GM19452 (cell line): ENCODE measurements at regions not wholly inside any gene's neighbourhood (a gene's known extent, or its start where the extent isn't known, plus 50 kb on each side); places are given as distances from the start of the nearest gene placed in this dataset.
"Not testable (repeated sequence)": the region's sequence is repeated elsewhere in the genome, so short reads cannot be mapped to it uniquely, and the experiment has no call there.

Source experiments
- ATAC-seq: cut with Tn5 transposase; IDR thresholded peaks from one replicate; pipeline ENCODE4 v1.9.1; 2021; ENCODE audit not compliant: unreplicated experiment

- no peak for ATAC-seq
Observed at GRCh38 chr2:34785206-34785785, 1186.2 kb upstream of the FAM98A start.

- no peak for ATAC-seq
Observed at GRCh38 chr2:34784701-34785100, 1185.6 kb upstream of the FAM98A start.

- ATAC-seq, result not testable (repeated sequence)
Observed at GRCh38 chr2:34750742-34751141, 1151.6 kb upstream of the FAM98A start.

DNA sequence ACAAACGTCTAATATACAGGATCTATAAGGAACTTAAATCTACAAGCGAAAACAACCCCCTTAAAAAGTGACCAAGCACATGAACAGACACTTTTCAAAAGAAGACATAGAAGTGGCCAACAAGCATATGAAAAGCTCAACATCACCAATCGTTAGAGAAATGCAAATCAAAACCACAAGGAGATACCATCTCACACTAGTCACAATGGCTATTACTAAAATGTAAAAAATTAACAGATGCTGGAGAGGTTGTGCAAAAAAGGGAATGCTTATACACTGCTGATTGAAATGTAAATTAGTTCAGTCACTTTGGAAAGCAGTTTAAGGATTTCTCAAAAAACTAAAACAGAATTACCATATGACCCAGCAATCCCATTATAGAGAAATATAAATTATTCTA lies 1148.5 kb upstream of the FAM98A start:
- ATAC-seq, result no peak

GRCh38 chr2:34738691-34739090 lies 1139.6 kb upstream of the FAM98A start:
- ATAC-seq, result no peak

GRCh38 chr2:34737146-34737545 lies 1138.0 kb upstream of the FAM98A start:
- ATAC-seq, result no peak

DNA sequence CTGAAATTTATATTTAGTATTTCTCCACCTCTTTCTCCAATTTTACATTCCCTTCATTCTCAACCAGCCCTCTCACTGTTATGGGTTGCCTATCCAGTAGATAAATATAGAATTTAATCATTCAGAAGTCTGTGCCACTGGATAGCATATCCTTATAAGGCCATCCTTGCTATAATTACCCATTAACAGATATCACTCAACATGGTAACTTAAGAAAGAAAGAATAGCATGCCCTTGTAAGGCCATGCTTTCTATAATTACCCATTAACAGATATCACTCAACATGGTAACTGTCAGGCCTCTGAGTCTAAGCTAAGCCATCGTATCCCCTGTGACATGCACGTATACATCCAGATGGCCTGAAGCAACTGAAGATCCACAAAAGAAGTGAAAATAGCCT lies 1137.4 kb upstream of the FAM98A start:
- ATAC-seq, result no peak

- no peak for ATAC-seq
Observed at GRCh38 chr2:34734662-34735061, 1135.6 kb upstream of the FAM98A start.

GRCh38 chr2:34734042-34734441 lies 1134.9 kb upstream of the FAM98A start:
- ATAC-seq, result no peak

- ATAC-seq, result no peak
Observed at GRCh38 chr2:34731292-34731691, 1132.2 kb upstream of the FAM98A start.

DNA sequence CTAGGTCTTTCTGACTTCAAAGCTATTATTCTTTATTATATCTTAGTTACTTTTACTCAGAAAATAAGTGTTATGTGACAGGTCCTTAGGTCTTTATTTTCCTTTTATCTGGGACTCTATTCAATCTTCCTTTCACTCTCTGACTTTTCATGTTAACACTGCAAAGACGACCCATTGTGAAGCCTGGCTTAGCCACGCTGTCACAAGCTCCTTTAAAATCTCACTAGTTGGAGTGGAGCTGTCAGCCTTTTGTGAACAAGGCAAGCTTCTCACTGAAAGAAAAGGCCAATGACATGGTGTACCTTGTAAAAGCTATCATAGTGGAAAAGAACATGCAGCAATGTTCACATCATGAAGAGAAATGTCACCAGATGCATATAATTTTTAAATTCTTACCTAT lies 1130.7 kb upstream of the FAM98A start:
- ATAC-seq, result no peak

DNA sequence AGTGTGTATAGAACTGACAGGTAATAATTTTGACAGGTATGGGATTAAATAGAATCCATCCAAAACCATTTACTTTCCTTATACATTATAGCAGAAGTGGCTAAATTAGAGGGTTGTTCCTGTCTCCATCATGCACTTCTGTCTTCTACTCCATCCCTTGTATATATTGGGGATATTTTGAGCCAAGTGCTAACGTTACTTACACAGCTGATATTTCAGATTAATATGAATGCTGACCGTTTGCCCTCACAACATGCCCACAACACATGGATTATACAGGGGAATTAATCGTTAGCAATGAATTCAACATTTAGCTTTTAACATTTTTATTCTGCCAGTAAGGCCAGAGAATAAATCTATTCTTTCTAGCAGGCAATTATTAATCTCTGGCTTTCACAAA lies 1125.0 kb upstream of the FAM98A start:
- ATAC-seq, result no peak

DNA sequence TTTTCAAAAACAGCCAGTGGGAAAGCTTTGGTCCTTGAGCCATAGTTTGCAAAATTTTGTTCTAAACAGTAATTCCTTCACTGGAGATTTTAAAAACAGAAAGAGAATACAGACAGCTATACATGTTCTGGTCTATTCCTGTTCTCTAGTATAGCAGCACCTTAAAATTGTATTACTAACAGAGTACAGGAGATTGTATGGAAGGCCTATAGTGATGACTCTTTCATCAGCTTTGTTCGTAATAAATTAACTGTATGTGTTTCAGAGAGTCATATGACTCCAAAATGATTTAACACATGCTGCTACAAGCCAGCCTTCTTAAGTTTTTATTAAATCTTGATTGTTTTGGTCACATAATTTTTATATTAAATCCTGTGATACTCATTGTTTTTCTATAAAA lies 1124.6 kb upstream of the FAM98A start:
- ATAC-seq, result no peak

GRCh38 chr2:34719206-34719605 lies 1120.1 kb upstream of the FAM98A start:
- ATAC-seq, result no peak

GRCh38 chr2:34705551-34706247 lies 1106.6 kb upstream of the FAM98A start:
- peak; percentile 75 for ATAC-seq

DNA sequence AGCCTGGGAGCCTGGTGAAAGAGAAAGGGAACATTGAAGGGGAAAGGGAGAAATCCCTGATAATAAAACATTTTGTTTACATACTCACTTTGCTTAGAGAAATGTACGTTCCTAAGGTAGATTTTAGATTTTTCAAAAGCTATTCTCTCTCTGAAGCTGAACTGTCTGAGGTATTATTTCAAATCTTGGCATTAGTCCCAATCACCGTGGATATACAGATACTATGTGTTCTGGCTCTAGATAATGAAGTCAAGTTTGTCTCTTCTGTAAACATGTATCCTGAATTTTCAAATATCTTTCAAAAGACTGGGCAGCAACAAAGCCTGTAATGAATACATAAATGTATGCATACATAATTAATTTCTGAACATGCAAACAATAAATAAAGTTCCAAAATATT lies 1104.2 kb upstream of the FAM98A start:
- ATAC-seq, result no peak

DNA sequence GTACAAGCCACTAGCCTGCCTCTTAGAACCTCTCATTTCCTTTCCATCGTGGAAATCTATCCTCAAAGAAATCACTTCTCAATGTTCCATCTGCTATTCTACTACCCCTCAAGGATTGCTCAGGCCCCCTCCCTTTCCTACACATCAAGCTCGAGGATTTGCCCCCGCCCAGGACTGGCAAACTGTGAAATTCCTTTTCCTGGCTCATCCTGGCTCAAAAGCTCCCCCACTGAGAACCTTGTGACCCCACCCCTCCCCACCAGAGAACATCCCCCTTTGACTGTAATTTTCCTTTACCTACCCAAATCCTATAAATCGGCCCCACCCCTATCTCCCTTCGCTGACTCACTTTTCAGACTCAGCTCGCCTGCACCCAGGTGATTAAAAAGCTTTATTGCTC lies 1103.3 kb upstream of the FAM98A start:
- ATAC-seq, result not testable (repeated sequence)

GRCh38 chr2:34677591-34677990 lies 1078.5 kb upstream of the FAM98A start:
- not testable (repeated sequence) for ATAC-seq

DNA sequence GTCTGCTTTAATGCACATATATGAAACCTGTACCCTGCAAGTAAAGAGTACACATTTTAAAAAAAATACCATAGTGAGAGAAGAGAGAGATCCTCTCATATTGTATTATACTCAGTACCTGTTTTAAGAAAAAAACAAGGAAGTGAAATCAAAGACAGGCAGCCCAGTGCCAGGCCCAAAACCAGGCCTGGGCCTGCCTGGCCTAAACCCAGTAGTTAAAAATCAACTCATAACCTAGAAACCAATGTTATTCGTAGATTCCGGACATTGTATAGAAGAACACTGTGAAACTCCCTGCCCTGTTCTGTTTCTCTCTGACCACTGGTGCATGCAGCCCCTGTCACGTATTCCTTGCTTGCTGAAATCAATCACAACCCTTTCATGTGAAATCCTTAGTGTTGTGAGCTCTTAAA lies 1078.0 kb upstream of the FAM98A start:
- not testable (repeated sequence) for ATAC-seq

- ATAC-seq, result no peak
Observed at GRCh38 chr2:34670482-34670881, 1071.4 kb upstream of the FAM98A start.

GRCh38 chr2:34666821-34667220 lies 1067.7 kb upstream of the FAM98A start:
- ATAC-seq, result no peak

DNA sequence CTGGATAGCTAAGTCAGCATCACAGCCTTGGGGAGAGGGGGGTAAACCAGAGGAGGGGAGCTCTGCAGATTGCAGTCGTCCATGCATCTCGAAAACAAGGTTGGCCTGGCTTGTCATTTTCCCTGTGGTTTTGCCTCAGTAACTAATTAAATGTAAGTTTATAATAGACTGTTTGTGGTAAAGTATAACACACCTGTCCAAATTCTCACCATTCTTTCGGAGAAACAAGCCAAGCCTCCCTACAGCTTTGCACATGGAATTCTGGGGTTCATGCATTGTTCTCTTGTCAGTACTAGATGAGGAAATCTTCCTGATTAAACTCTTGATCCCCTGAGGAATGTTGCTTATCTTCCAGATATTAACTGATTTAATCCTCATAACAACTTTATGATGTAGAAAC lies 1065.2 kb upstream of the FAM98A start:
- ATAC-seq, result no peak

DNA sequence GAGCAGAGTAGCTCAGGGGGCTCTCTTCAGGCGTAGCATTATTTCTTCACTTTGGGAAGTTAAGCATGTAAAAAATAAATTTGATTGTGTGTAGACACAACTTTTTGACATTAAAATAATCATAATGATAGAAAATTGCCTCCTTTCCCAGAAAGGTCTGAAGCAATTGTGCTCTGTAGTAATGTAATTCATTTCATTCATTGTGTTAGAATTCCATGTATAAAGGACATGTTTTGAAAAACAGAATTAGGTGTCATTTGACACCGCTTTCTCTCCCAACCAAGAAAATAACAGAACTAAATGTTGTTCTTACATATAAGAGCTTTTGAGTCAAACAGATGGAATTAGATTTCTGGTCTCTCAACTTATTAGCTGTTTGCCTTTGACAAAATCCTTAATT lies 1064.2 kb upstream of the FAM98A start:
- no peak for ATAC-seq
